Right lobe of liver (tissue), 6 donors: ENCODE measurements at regions not wholly inside any gene's neighbourhood (a gene's known extent, or its start where the extent isn't known, plus 50 kb on each side); places are given as distances from the start of the nearest gene placed in this dataset.

Experiments used
- ATAC-seq, 4 donors: fragments of 200-7000 bp; cut with Tn5 transposase; one replicate each; pipeline ENCODE4 v1.9.1; 2020; ENCODE audit warnings: mild to moderate bottlenecking in 4 of 4, moderate library complexity in 4 of 4
- DNase-seq, 3 donors: peaks; one replicate each; pipeline ENCODE4 v3.0.0-alpha.2; 2020
- H3K27ac ChIP-seq, 3 donors: fragments of 200-600 bp; one replicate each; pipeline ENCODE4 v1.8.0; 2022
- H3K27me3 ChIP-seq, 2 donors: fragments of 200-600 bp; one replicate each; pipeline ENCODE4 v1.8.0; 2022
- H3K36me3 ChIP-seq, 4 donors: fragments of 200-600 bp; sonication (generic) in 1 of 4; one replicate each; pipeline versions ENCODE4 v1.5.1 to v1.8.0; 2017 to 2022; ENCODE audit warnings: control low read depth in 1 of 4
- H3K4me1 ChIP-seq, 4 donors: fragments of 200-600 bp; sonication (generic) in 1 of 4; one replicate each; pipeline versions ENCODE4 v1.5.1 to v1.8.0; 2017 to 2022; ENCODE audit warnings: control low read depth in 1 of 4
- H3K4me3 ChIP-seq, 3 donors: fragments of 200-600 bp; one replicate each; pipeline ENCODE4 v1.8.0; 2022
- H3K9me3 ChIP-seq, 4 donors: fragments of 200-600 bp; sonication (generic) in 1 of 4; one replicate each; pipeline versions ENCODE4 v1.5.1 to v1.8.0; 2017 to 2022; ENCODE audit warnings: control low read depth in 1 of 4
- POLR2A ChIP-seq: fragments of 450-650 bp; IDR thresholded peaks from one replicate; pipeline ENCODE4 v1.6.1; 2017; ENCODE audit warnings: antibody characterized with exemption, mild to moderate bottlenecking
- WGBS: methylation state at CpG from one replicate; pipeline ENCODE4 v1.1.6; 2018; ENCODE audit warnings: low coverage, low lambda C conversion rate; ENCODE audit not compliant: insufficient coverage; ENCODE audit errors: missing lambda C conversion rate; 5-methylcytosine and 5-hydroxymethylcytosine counted together
- intact Hi-C, 2 donors: fragments of 100-400 bp; cut with DNase I; formaldehyde crosslinking; loops; one replicate each; pipeline versions ENCODE4 v1.11.2 to v1.14.1; 2022
- TF ChIP-seq, protein P1 (sequence below), 4 donors: fragments of 200-600 bp in 3 of 4; fragments of 450-650 bp in 1 of 4; IDR thresholded peaks; one replicate each; pipeline versions ENCODE4 v1.5.1 to v1.8.0; 2016 to 2022; ENCODE audit warnings: antibody characterized with exemption in 4 of 4, mild to moderate bottlenecking in 2 of 4
- donor health status: DM: no; HTN: yes; CAD: no.
- donor health status: DM: no; HTN: no; CAD: no.
- donor health status: DM: no; HTN: no; CAD: no.
- donor health status: DM: no; HTN: yes; CAD: no.
- donor health status: DM: no; HTN: yes; CAD: no.

DNA sequence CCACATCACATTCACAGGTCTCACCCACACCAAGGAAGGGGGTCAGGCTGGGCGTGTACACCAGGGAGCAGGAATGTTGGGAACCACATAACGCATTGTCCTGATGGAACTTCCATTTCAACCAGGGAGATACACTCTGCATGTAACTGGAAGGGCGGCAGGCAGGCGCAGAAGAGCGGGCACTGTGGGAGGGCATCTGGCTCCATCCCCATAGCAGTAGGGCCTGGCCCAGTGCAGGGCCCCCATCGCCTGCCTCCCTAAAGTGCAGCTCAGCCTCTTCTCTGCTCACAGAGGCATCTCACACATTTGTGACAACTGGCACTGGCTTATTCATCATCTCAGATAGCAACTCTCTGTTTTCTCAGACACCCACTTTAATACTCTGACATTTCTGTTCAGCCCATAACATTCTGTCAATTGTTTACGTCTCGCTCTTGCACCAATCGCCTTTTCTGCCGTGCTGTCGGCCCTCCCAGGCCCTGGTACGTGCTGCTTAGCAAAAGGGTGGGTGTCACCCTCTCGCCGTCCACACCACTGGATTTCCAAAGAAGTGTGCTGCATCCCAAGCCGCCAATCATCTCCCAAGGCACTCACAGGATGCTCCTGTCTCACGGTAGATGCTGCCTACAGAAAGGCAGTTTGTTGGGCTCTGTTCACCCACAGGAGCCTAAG is 353.3 kb upstream of the ZNF507 start:
- WGBS, result 67% methylated on average over 12 of the region's 16 CpGs
- TF ChIP-seq, protein P1, sequence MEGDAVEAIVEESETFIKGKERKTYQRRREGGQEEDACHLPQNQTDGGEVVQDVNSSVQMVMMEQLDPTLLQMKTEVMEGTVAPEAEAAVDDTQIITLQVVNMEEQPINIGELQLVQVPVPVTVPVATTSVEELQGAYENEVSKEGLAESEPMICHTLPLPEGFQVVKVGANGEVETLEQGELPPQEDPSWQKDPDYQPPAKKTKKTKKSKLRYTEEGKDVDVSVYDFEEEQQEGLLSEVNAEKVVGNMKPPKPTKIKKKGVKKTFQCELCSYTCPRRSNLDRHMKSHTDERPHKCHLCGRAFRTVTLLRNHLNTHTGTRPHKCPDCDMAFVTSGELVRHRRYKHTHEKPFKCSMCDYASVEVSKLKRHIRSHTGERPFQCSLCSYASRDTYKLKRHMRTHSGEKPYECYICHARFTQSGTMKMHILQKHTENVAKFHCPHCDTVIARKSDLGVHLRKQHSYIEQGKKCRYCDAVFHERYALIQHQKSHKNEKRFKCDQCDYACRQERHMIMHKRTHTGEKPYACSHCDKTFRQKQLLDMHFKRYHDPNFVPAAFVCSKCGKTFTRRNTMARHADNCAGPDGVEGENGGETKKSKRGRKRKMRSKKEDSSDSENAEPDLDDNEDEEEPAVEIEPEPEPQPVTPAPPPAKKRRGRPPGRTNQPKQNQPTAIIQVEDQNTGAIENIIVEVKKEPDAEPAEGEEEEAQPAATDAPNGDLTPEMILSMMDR (IDR thresholded peaks at IDR 0.05), result no peak
- no peak for TF ChIP-seq POLR2A
- no peaks in the 10 kb centered on the region for H3K36me3 ChIP-seq
- H3K4me1 ChIP-seq, result no peaks in the 10 kb centered on the region
- no peak overlapping the region for H3K27ac ChIP-seq
- ATAC-seq (no peak), DNase-seq (no peak)
- intact Hi-C loops, result no loop called here
- no peaks in the 10 kb centered on the region for H3K9me3 ChIP-seq
- H3K4me3 ChIP-seq, result no peak overlapping the region
- no peaks in the 10 kb centered on the region for H3K27me3 ChIP-seq

DNA sequence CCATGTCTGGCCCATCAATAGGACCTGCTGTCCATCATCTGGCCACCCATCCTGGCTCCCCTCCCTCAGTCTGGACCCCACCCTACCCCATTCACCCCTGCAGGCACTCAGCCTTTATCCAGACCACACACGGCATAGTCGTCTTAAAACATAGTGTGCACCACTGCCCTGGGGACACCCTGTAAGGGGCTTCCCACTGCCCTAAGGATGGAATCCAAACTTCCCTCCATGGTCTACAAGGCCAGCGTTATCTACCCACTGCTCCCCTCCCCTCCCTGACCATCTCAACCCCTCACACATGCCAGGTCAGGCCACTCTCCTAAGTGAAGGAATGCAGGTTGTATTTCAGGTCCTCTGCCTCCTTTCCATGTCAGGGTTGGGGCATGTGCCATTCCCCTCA is 352.7 kb upstream of the ZNF507 start:
- intact Hi-C loops, result no loop called here
- ATAC-seq (no peak), DNase-seq (no peak)
- no peaks in the 10 kb centered on the region for H3K4me1 ChIP-seq
- no peak overlapping the region for H3K4me3 ChIP-seq
- no peak overlapping the region for H3K27ac ChIP-seq
- H3K9me3 ChIP-seq, result no peaks in the 10 kb centered on the region
- H3K36me3 ChIP-seq, result no peaks in the 10 kb centered on the region
- TF ChIP-seq, protein P1 (IDR thresholded peaks at IDR 0.05), result no peak
- TF ChIP-seq POLR2A, result no peak
- no peaks in the 10 kb centered on the region for H3K27me3 ChIP-seq
- WGBS, result 64% methylated on average over 2 of the region's 3 CpGs

DNA sequence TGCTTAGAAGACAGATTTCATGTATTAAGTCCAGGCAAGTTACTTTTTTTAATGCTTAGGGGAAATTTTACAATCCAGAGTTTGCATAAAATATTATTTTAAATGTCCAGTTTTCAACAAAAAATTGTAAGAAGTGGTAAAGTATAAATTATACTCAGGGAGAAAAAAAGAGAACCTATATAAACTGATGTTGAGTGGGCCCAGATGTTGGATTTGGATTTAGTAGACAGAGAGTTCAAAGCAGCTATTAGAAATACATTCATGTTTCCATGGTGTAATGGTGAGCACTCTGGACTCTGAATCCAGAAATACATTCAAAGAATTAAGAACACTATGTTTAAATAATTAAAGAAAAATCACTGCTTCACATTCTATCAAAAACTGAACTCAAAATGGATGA is 349.9 kb upstream of the ZNF507 start:
- intact Hi-C loops, result no loop called here
- TF ChIP-seq POLR2A, result no peak
- TF ChIP-seq, protein P1 (IDR thresholded peaks at IDR 0.05), result no peak
- DNase-seq (no peak), ATAC-seq (no peak)
- Histone ChIP-seq H3K27ac (no peak overlapping the region), H3K27me3 (no peaks in the 10 kb centered on the region), H3K9me3 (no peaks in the 10 kb centered on the region), H3K4me3 (no peak overlapping the region), H3K36me3 (no peaks in the 10 kb centered on the region), H3K4me1 (no peaks in the 10 kb centered on the region)

DNA sequence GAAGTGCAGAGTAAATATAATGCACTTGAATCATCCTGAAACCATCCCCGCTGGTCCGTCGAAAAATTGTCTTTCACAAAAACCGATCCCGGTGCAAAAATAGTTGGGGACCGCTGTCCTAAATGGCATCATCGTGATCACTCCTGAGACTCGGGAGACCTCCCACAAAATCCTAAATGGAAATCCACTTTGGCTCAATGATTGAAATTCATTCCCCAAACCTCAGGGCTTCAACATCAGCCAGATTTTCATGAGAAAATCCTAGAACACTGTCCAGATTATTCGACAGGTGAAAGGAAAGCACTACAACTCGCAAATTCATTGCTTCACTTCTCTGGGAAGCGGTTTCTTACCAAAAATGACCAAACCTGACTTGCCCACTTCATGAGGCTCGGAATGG is 335.3 kb upstream of the ZNF507 start:
- intact Hi-C loops, result no loop called here
- WGBS, result 59% methylated on average over 12 of the region's 12 CpGs

DNA sequence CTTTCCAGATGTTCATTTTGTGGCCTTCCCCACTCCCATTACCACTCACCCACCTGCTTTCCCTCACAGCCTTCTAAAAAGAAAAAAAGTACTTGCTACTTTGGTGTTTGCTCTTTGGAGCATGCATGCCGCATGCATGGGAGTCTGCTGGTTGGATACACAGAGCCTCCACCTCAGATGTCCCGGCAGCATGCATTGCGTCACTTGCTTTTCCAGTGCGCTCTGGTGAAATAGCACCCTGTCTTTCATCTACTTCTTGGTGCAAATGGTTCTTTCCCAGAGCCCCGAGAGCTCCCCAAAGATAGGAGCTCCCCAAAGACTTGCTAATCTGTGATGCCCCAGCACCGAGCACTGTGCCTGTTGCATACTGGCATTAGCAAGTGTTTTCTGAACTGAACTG is 333.2 kb upstream of the ZNF507 start:
- DNase-seq, result no peak
- Histone ChIP-seq H3K4me3 (no peak overlapping the region), H3K9me3 (no peaks in the 10 kb centered on the region), H3K36me3 (no peaks in the 10 kb centered on the region), H3K4me1 (no peaks in the 10 kb centered on the region), H3K27me3 (no peaks in the 10 kb centered on the region), H3K27ac (no peak overlapping the region)
- ATAC-seq, result no peak
- no peak for TF ChIP-seq POLR2A
- TF ChIP-seq, protein P1 (IDR thresholded peaks at IDR 0.05), result no peak
- intact Hi-C loops, result no loop called here
- 29% methylated on average over 6 of the region's 6 CpGs for WGBS

More for the DNA sequence above, 335.3 kb upstream of the ZNF507 start:
- Histone ChIP-seq H3K27me3 (no peaks in the 10 kb centered on the region), H3K36me3 (no peaks in the 10 kb centered on the region), H3K4me3 (no peak overlapping the region), H3K27ac (no peak overlapping the region), H3K9me3 (no peaks in the 10 kb centered on the region), H3K4me1 (no peaks in the 10 kb centered on the region)
- TF ChIP-seq POLR2A, result no peak
- ATAC-seq, result no peak
- DNase-seq, result no peak
